Activated CD4-positive, alpha-beta T cell treated with anti-CD3 and anti-CD28 coated beads, Interleukin-2, amount 50 U/mL, for 48 hours (primary cell): ENCODE measurements at regions not wholly inside any gene's neighbourhood (a gene's known extent, or its start where the extent isn't known, plus 50 kb on each side); places are given as distances from the start of the nearest gene placed in this dataset.
"Not testable (repeated sequence)": the region's sequence is repeated elsewhere in the genome, so short reads cannot be mapped to it uniquely, and the experiment has no call there.

Experiments used
- DNase-seq, 2 experiments: peaks; one replicate each; pipeline ENCODE4 v3.0.0-alpha.2; 2020

DNA sequence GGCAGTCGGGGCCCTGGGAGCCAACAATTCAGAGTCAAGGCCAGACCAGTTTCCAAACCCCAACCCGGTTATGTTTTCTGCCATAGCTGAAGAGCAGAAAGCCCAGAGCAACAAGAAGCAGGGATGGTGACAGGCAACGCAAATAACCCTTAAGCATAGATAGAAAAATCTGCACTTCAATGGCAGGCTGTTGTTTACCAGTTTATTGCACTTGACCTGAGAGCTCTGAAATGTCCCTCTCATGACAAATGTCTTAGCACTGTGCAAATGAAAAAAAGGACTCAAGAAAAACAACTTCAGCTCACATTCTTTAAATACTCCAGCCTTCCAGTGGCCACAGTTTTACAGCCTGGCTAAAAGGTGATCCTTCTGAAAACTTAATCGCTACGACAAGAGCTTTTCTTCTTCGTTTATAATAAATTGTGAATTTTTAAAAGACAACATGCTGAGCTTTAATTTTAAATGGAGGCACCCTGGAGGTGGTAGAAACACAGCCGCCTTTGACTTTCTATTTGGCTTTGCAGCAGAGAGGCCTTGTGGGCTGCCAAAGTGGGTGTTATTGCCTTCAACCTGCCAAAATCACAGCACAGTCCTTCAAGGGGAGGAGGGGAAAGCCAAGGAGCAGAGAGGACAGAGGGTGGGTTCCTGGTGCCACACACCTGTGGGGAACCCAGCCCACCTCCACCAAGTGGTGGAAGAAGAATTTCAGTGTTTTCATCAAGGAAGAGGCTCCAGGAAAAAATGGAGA, 289.5 kb upstream of the CDYL start:
- DNase-seq: no peak

DNA sequence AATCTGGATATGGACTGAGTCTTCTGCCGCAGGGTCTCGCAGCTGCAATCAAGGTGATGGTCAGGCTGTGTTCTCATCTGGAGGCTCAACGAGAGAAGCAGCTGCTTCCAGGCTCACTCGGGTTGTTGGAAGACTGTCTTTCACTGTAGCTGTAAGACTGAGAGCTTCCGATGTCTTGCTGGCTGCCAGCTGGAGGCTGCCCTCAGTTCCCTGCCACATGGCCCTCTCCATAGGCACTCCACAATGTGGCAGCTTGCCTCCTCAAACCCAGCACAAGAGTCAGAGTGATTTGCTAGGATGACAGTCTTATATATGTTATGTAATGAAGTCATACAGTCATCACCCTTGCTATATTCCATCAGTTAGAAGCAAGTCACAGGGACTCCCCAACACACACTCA, 290.5 kb upstream of the CDYL start:
- no peak for DNase-seq

DNA sequence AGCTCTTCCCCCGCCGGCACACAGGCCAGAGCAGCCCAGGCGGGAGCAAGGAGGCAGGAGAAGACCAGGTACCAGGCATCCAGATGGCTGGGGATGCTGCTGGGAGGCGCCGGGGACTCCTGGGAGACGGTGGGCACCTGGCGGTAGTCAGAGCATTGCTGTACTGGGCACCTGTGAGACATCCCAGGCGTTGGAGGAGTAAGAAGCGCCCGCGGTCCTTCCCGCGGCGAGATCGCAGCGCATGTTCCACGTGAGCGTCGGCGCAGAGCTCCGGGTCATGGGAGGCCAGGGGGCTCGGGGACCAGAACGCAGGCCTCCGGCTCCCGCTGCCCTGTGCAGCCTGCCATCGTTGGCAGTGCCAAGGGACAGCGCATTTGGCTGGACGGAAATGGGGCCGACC, 293.7 kb upstream of the CDYL start:
- no peak for DNase-seq

GRCh38 chr6:4480788-4481735, 295.1 kb upstream of the CDYL start:
- no peak for DNase-seq

- DNase-seq: no peak
Observed at GRCh38 chr6:4478098-4478497, 298.1 kb upstream of the CDYL start.

- no peak for DNase-seq
Observed at GRCh38 chr6:4474810-4475209, 301.4 kb upstream of the CDYL start.

DNA sequence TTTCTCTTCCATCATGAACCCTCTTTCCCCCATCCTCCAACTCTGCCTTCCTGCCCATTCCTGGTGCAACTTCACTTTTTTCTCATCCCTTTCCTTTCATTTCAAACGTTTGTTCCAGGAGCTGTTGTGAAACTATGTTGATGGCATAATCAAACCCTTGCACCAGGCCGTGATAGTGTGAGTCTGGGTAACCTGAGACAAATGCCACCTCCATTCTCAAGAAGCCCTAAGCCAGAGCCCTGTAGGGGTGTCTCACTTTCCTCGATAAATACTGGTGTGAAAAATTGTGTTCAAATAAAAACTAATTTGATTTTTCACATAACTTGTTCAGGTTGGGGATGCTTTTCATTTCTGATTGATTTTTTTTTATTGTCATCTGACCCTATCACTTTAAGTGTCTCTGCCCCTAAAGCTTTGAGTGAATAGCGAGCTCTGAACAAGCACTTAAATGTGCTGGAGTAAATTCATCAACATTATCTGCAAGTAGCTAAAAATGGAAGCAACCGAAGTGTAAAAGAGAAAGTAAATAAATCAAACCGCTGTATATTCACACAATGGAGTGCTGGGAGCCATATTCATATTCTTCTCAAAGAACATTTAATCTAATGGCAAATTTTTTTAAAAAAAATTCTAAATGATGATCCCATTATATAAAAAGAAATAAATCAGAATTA, 303.1 kb upstream of the CDYL start:
- no peak for DNase-seq

DNA sequence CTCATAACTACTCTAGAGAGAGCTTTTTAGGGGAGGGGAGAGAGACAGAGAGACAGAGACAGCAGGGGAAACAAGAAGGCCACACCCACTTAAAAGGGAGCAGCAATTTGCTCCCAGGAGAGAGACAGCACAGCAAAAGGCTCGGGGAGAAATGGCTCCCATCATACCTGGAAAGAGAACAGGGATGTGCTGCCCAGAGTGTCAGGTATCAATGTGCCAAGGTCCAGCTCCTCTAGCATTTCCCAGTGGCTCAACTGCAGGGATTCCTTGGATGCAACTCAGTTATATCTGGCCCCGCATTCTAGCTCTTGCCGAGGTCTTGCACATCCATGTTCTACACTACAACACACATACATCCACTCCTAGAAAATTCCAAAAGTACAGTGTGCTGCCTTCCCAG, 304.0 kb upstream of the CDYL start:
- no peak for DNase-seq

DNA sequence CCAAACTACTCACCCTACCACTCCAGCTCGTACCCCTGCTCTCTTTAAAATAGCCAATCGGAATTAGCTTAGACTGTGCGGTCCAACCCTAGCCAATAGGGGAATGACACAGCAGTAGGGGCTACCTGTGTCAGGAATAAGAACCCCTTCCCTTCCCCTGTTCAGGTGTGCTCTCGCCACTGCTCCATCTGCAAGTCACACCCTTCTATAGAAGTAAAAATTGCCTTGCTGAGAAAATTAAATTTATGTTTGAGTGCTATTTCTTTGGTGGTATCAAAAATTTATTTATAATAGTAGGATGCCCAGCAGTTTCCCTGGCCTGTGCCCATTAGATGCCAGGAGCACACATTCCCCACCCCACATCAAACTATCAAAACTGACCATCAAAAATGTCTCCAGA, 304.7 kb upstream of the CDYL start:
- not testable (repeated sequence) for DNase-seq

- DNase-seq: no peak
Observed at GRCh38 chr6:4470698-4471210, 305.4 kb upstream of the CDYL start.

DNA sequence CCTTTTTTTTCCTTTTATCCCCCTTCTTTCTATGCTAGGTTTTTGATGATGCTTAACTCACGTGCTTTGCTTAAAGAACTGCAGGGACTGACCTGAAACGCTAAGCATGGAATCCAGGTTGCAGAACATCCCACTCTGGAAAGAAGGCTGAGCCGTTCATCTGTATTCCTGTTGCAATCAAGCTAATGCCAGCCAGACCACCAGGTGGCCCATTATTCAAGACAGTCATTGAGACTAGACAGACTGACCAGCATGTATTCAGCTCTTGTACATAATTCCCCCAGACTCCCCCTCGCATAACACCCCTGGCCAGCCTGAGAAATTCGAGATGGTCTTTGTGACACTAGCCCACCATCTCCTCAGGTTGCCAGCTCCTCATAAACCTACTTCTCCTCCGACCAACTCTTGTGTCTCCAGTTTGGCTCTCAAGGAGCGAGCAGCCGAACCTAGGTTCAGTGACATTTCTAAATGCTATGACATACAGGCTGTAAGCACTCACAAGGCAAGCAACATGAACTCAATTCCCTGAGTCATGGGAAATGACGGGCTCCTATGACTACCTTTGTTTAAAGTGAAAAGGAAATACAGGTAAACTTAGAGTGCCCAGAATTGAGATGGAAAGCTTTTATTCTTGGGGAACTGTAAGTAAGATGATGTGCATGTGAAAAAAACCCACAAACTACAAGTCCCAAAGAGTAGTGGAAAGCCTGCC, 309.3 kb upstream of the CDYL start:
- DNase-seq: no peak

GRCh38 chr6:4466261-4466660, 309.9 kb upstream of the CDYL start:
- no peak for DNase-seq

- DNase-seq: no peak
Observed at GRCh38 chr6:4464638-4465037, 311.6 kb upstream of the CDYL start.

GRCh38 chr6:4463236-4463635, 313.0 kb upstream of the CDYL start:
- no peak for DNase-seq

DNA sequence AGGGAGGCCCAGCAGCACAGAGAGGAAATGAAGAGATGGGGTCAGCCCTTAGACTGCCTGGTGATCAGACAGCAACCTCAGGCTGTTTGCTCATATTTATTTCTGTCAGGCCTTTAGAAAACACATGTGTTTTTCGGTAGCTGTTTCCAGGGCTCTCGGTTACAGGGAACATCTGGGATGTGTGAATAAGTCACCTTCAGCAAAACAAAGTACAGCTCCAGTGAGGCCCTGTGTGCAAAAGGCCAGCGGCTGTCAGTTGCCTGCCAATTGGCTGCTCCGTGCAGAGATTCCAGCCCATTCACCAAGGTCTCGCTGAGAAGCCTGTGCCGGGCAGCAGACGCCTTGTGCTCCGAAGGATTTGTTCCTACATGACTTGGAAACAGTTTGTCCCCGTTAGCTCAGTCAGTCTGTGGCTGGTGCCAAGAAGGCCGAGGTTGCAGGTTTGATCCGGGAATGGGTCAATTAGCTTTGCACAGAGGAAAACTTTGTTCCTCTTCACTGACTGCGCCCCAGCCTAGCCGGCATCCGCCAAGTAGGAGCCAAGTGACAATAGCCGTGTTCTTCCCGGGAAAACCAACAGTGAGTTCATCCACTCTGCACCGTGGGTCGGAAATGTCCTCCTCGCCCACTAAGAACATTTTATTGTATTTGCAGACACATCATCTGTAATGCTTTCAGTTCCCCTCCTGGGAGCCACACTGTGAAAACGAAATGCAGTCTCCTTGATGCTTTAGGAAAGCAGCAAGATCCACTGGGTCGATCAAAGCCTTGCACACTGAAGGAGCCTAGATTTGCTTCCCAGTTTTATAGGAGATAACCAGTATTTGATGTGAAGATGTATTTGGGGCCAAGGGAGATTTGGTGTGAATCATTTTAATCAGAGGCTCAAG, 315.4 kb upstream of the CDYL start:
- DNase-seq: no peak

GRCh38 chr6:4459996-4460395, 316.2 kb upstream of the CDYL start:
- no peak for DNase-seq

DNA sequence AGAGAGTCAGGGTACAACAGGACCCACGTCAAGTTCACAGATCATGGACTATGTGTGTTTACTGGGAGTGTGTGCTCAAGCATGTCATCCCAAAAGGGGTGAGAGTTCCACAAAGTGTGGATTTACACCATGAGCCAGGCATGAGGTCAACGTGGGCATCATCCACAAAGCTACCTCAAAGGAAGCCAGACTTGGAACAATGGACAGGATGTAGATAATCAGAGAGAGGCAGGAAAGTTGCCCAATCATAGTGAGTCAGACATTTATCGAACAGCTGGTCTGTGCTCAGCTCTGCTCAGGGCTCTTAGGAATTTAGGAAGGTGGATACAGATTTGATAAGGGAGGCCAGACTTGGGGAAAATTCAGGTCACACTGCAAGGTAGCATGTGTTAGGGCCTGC, 317.2 kb upstream of the CDYL start:
- DNase-seq: no peak

DNA sequence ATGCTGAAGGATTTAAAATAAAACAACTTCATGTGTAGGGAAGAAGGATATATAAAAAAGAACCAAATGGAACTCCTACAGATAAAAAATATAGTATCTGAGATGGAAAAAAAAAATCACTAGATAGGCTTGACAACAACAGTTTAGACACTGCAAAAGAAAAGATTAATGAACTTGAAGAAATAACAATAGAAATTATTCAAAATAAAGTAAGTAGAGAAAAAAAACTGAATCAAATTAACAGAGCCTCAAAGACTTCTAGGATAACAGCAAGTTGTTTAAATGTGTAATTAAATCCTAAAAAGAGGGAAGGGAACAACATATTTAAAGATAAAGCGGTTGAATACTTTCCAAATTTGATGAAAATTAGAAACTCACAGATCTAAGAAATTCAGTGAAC, 316.3 kb upstream of the ECI2 start:
- no peak for DNase-seq

DNA sequence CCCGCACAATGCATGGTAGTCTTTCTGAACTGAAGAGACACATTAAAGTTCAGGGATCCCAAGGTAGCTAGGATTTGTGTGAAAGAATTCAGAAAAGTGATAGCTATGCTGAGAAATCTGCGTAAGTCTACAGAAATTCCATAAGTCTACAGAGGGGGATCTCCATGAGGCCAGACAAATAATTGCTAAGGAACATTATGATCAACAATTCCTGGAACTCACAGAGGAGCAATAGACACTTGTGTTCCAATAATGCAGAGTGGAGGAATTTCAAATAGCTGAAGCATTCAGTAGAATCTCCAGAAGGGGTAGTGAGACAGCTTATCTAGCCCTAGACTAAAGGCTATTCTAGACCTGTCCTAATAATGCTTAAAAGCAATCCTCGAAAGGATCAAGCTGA, 315.7 kb upstream of the ECI2 start:
- DNase-seq: no peak

- no peak for DNase-seq
Observed at GRCh38 chr6:4450237-4450636, 314.9 kb upstream of the ECI2 start.

- DNase-seq: no peak
Observed at GRCh38 chr6:4449409-4449808, 314.0 kb upstream of the ECI2 start.

GRCh38 chr6:4448841-4449240, 313.5 kb upstream of the ECI2 start:
- no peak for DNase-seq
